ENCODE measurements at regions not wholly inside any gene's neighbourhood (a gene's known extent, or its start where the extent isn't known, plus 50 kb on each side); places are given as distances from the start of the nearest gene placed in this dataset.

GRCh38 chr14:97638864-97639263 lies 841.7 kb downstream of the VRK1 start:
- TF ChIP-seq CTCF (IDR thresholded peaks at IDR 0.05) (no peak), EP300 (IDR thresholded peaks at IDR 0.05) (no peak)
